Endodermal cell (in vitro differentiated cells): ENCODE measurements at regions not wholly inside any gene's neighbourhood (a gene's known extent, or its start where the extent isn't known, plus 50 kb on each side); places are given as distances from the start of the nearest gene placed in this dataset.

Experiments used
- DNase-seq: peaks from one replicate; pipeline ENCODE4 v3.0.0-alpha.2; 2017
- H3K27ac ChIP-seq: 2 replicates; pipeline ENCODE4 v1.5.1; 2013; ENCODE audit warnings: mild to moderate bottlenecking, low read depth, low read length, moderate library complexity
- H3K27me3 ChIP-seq: 2 replicates; pipeline ENCODE4 v1.6.1; 2013; ENCODE audit warnings: mild to moderate bottlenecking, low read length, moderate library complexity; ENCODE audit not compliant: insufficient read depth, control insufficient read depth, poor library complexity, severe bottlenecking
- H3K36me3 ChIP-seq: 2 replicates; pipeline ENCODE4 v1.7.0; 2013; ENCODE audit warnings: mild to moderate bottlenecking, low read length, moderate library complexity; ENCODE audit not compliant: control insufficient read depth, insufficient read depth
- H3K4me1 ChIP-seq: one replicate; pipeline ENCODE4 v1.7.0; 2013; ENCODE audit warnings: low read length; ENCODE audit not compliant: control insufficient read depth, insufficient read depth
- H3K4me3 ChIP-seq: 2 replicates; pipeline ENCODE4 v1.5.1; 2013; ENCODE audit warnings: mild to moderate bottlenecking, low read length, moderate library complexity
- H3K9ac ChIP-seq: 2 replicates; pipeline ENCODE4 v1.6.1; 2013; ENCODE audit warnings: mild to moderate bottlenecking, low read length, moderate library complexity; ENCODE audit not compliant: poor library complexity, severe bottlenecking; ENCODE audit errors: extremely low read depth
- H3K9me3 ChIP-seq: 2 replicates; pipeline ENCODE4 v1.6.1; 2013; ENCODE audit warnings: mild to moderate bottlenecking, low read length, moderate library complexity; ENCODE audit not compliant: control insufficient read depth
- H3K27ac Mint-ChIP-seq: 2 replicates; pipeline ENCODE4 v1.8.0; 2020; ENCODE audit warnings: mixed read lengths
- H3K27me3 Mint-ChIP-seq: 2 replicates; pipeline ENCODE4 v1.8.0; 2021; ENCODE audit warnings: mild to moderate bottlenecking, mixed read lengths; ENCODE audit not compliant: insufficient read depth
- H3K36me3 Mint-ChIP-seq: 2 replicates; pipeline ENCODE4 v1.8.0; 2020; ENCODE audit warnings: low read depth, mixed read lengths
- H3K4me1 Mint-ChIP-seq: 2 replicates; pipeline ENCODE4 v1.8.0; 2020; ENCODE audit warnings: mixed read lengths
- H3K4me3 Mint-ChIP-seq: 2 replicates; pipeline ENCODE4 v1.8.0; 2020; ENCODE audit warnings: mild to moderate bottlenecking, moderate library complexity, mixed read lengths
- H3K9me3 Mint-ChIP-seq: 2 replicates; pipeline ENCODE4 v1.8.0; 2020; ENCODE audit warnings: mild to moderate bottlenecking, mixed read lengths
- WGBS, 2 experiments: methylation state at CpG; one replicate each; pipeline versions ENCODE4 v1.1.5 to v1.1.7; 2013; ENCODE audit warnings: missing lambda C conversion rate in 2 of 2, mixed read lengths in 1 of 2; ENCODE audit not compliant: insufficient coverage in 1 of 2, insufficient read length in 1 of 2; 5-methylcytosine and 5-hydroxymethylcytosine counted together
- TF ChIP-seq, protein P1 (sequence below): fragments of 200-600 bp; sonication (generic); conservative IDR thresholded peaks from 2 replicates; pipeline ENCODE4 v1.5.0; 2021; ENCODE audit warnings: antibody characterized with exemption, mild to moderate bottlenecking

DNA sequence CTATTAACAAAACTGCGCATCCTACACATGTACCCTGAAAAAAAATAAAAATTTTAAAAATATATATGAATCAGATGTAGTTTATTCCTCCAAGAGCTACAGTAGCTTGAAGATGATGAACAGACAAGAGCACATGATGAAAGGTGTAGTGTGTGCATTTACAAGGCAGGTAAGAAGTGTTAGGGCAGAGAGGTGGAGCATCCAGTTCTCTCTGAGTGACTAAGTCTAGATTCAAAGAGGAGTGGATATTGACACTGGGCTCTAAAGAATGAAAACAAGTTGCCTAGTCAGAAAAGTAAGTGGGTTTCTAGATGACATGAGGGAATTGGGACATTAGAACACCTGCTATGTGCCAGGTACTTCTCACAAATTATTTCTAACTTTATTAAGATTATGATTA is 76.0 kb upstream of the CARD18 start:
- Histone ChIP-seq H3K27ac (no peak overlapping the region), H3K4me3 (no peak overlapping the region), H3K9me3 (no peaks in the 10 kb centered on the region), H3K27me3 (no peaks in the 10 kb centered on the region), H3K9ac (no peak overlapping the region), H3K36me3 (no peaks in the 10 kb centered on the region), H3K4me1 (no peaks in the 10 kb centered on the region)
- Mint-ChIP-seq H3K4me3 (no peak overlapping the region), H3K4me1 (no peaks in the 10 kb centered on the region), H3K36me3 (no peaks in the 10 kb centered on the region), H3K9me3 (peaks cover 3% of the 10 kb centered on the region), H3K27me3 (no peaks in the 10 kb centered on the region), H3K27ac (no peak overlapping the region)
- no peak for DNase-seq
- TF ChIP-seq, protein P1, sequence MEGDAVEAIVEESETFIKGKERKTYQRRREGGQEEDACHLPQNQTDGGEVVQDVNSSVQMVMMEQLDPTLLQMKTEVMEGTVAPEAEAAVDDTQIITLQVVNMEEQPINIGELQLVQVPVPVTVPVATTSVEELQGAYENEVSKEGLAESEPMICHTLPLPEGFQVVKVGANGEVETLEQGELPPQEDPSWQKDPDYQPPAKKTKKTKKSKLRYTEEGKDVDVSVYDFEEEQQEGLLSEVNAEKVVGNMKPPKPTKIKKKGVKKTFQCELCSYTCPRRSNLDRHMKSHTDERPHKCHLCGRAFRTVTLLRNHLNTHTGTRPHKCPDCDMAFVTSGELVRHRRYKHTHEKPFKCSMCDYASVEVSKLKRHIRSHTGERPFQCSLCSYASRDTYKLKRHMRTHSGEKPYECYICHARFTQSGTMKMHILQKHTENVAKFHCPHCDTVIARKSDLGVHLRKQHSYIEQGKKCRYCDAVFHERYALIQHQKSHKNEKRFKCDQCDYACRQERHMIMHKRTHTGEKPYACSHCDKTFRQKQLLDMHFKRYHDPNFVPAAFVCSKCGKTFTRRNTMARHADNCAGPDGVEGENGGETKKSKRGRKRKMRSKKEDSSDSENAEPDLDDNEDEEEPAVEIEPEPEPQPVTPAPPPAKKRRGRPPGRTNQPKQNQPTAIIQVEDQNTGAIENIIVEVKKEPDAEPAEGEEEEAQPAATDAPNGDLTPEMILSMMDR, result no peak
- no CpG with 5 or more reads among the region's 1 CpG for WGBS, 2 experiments

GRCh38 chr11:105211806-105212554 is 72.4 kb upstream of the CARD18 start:
- TF ChIP-seq, protein P1, result no peak
- Mint-ChIP-seq H3K27ac (no peak overlapping the region), H3K27me3 (no peaks in the 10 kb centered on the region), H3K4me3 (no peak overlapping the region), H3K9me3 (no peaks in the 10 kb centered on the region), H3K4me1 (no peaks in the 10 kb centered on the region), H3K36me3 (no peaks in the 10 kb centered on the region)
- Histone ChIP-seq H3K36me3 (no peaks in the 10 kb centered on the region), H3K4me3 (no peak overlapping the region), H3K9ac (no peak overlapping the region), H3K27me3 (no peaks in the 10 kb centered on the region), H3K9me3 (no peaks in the 10 kb centered on the region), H3K27ac (no peak overlapping the region), H3K4me1 (no peaks in the 10 kb centered on the region)
- DNase-seq, result no peak
- 97% methylated on average over 4 of the region's 5 CpGs; no CpG with 5 or more reads in 1 of the 2 experiments for WGBS, 2 experiments

- TF ChIP-seq, protein P1, result no peak
- Histone ChIP-seq H3K27ac (no peak overlapping the region), H3K9ac (no peak overlapping the region), H3K4me3 (no peak overlapping the region), H3K27me3 (no peaks in the 10 kb centered on the region), H3K9me3 (no peaks in the 10 kb centered on the region), H3K4me1 (no peaks in the 10 kb centered on the region), H3K36me3 (no peaks in the 10 kb centered on the region)
- Mint-ChIP-seq H3K4me3 (no peak overlapping the region), H3K27me3 (no peaks in the 10 kb centered on the region), H3K36me3 (no peaks in the 10 kb centered on the region), H3K27ac (no peak overlapping the region), H3K9me3 (no peaks in the 10 kb centered on the region), H3K4me1 (no peaks in the 10 kb centered on the region)
- WGBS, 2 experiments, result 80 to 94% methylated on average over 1 to 4 of the region's 4 CpGs
- no peak for DNase-seq
Measured at GRCh38 chr11:105208019-105208418, 68.5 kb upstream of the CARD18 start.
